Neuron (in vitro differentiated cells): ENCODE measurements at regions not wholly inside any gene's neighbourhood (a gene's known extent, or its start where the extent isn't known, plus 50 kb on each side); places are given as distances from the start of the nearest gene placed in this dataset.

Experiments
- H2AFZ ChIP-seq: one replicate; pipeline ENCODE4 v1.6.1; 2013; ENCODE audit warnings: low read depth, mild to moderate bottlenecking, inconsistent platforms, low read length, moderate library complexity
- H3K27me3 ChIP-seq: one replicate; pipeline ENCODE4 v1.6.1; 2013; ENCODE audit warnings: low read length; ENCODE audit not compliant: insufficient read depth
- H3K36me3 ChIP-seq: one replicate; pipeline ENCODE4 v1.6.1; 2013; ENCODE audit warnings: low read length; ENCODE audit not compliant: insufficient read depth
- H3K4me1 ChIP-seq: one replicate; pipeline ENCODE4 v1.6.1; 2013; ENCODE audit warnings: low read length; ENCODE audit not compliant: insufficient read depth
- H3K4me3 ChIP-seq: 2 replicates; pipeline ENCODE4 v1.5.1; 2013; ENCODE audit warnings: mild to moderate bottlenecking, low read length, moderate library complexity
- H3K9me3 ChIP-seq: one replicate; pipeline ENCODE4 v1.6.1; 2013; ENCODE audit warnings: low read length

DNA sequence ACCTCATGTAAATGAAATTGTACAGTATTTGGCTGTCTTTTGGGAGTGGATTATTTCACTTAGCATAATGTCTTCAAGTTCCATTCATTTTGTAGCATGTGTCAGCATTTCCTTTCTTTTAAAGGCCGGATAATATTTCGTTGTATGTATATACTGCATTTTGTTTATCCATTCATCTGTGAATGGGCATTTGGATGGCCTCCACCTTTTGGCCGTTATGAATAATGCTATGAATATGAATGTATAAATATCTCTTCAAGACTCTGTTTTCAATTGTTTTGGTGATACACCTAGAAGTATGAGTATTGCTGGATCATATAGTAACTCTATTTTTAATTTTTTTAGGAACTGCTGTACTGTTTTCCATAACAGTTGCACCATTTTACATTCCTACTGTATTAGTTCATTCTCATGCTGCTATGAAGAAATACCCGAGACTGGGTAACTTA is 164.9 kb downstream of the DYRK2 start:
- Histone ChIP-seq H3K4me1 (no peaks in the 10 kb centered on the region), H3K9me3 (no peaks in the 10 kb centered on the region), H3K36me3 (no peaks in the 10 kb centered on the region), H3K4me3 (no peak overlapping the region), H2AFZ (no peak overlapping the region), H3K27me3 (no peaks in the 10 kb centered on the region)

DNA sequence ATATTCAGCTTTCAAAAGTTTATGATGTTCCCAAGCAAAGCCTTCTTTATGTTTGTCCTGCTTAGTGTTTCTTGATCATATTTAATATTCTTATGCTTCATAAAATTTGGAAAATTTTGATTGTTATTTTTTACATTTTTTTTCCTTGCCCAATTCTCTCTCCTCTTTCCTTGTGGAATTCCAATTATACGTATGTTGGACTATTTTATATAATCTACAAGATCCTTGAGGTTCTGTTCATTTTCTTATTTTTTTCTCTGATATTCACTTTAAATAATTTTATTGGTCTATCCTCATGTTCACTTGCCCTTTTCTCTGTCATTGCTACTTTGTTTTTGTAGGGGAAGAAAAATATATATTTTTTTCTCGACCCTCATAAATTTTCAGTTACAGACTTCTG is 167.7 kb downstream of the DYRK2 start:
- Histone ChIP-seq H2AFZ (no peak overlapping the region), H3K27me3 (no peaks in the 10 kb centered on the region), H3K9me3 (no peaks in the 10 kb centered on the region), H3K36me3 (no peaks in the 10 kb centered on the region), H3K4me3 (no peak overlapping the region), H3K4me1 (no peaks in the 10 kb centered on the region)

DNA sequence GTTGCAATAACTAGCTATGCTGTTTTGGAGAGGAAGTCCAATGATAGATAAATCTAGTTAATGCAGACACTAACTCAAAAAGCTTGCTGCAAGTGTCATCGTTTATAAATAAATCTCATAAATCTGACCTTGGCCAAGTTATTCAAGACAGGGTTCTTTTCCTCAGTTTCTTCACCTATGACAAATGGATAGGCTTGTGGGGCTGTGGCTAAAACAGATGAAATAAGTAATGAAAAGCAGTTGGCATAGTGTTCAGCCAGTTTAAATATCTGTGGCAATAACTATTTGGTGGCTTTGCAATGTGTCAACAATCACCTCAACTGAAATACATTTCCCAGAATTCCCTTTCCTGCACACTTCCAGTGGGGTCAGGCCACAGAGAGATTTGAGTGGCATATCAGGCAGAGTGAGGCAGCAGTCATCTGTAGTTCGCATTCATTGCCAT is 169.9 kb downstream of the DYRK2 start:
- Histone ChIP-seq H3K9me3 (no peaks in the 10 kb centered on the region), H3K4me3 (no peak overlapping the region), H3K27me3 (no peaks in the 10 kb centered on the region), H3K36me3 (no peaks in the 10 kb centered on the region), H2AFZ (no peak overlapping the region), H3K4me1 (no peaks in the 10 kb centered on the region)

DNA sequence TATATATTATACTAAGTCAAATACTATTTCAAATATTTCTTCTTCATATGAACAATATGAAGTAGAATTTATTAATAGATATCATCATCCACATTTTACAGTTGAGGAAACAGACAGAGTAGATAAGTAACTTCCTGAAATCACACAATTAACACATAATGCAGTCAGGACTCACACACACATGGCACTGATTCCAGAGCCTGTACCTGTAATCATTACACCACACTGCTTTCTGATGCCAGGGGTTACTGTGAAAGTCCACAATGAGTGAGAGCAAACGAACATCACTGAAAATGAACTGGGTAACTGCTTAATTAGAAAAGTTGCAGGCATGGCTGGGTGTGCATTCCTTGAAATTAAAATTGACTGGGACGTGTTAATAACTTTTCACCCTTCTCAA is 169.3 kb upstream of the IFNG-AS1 start:
- no peak overlapping the region for H2AFZ ChIP-seq
- H3K4me3 ChIP-seq, result no peak overlapping the region
- H3K9me3 ChIP-seq, result no peaks in the 10 kb centered on the region
- no peaks in the 10 kb centered on the region for H3K27me3 ChIP-seq
- H3K36me3 ChIP-seq, result no peaks in the 10 kb centered on the region
- no peaks in the 10 kb centered on the region for H3K4me1 ChIP-seq

DNA sequence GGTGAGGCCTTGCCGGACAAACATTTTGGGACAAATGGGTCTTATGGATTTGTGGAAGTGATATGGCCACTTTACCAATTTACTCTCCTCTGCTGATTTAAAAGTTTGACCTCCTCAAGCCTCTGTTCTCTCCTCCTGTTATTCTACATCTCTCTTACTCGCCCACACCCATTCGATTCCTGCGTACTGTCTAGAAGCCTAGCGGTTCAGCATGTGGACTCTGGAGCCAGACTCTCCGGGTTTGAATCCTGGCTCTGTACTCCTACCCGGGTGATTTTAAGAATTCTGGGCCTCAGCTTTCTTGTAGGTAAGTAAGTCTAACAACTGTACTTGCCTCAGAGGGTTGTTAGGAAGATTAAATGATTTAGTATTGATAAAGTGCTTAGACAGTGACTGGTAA is 168.6 kb upstream of the IFNG-AS1 start:
- Histone ChIP-seq H3K27me3 (no peaks in the 10 kb centered on the region), H3K9me3 (no peaks in the 10 kb centered on the region), H3K4me1 (no peaks in the 10 kb centered on the region), H2AFZ (no peak overlapping the region), H3K4me3 (no peak overlapping the region), H3K36me3 (no peaks in the 10 kb centered on the region)

DNA sequence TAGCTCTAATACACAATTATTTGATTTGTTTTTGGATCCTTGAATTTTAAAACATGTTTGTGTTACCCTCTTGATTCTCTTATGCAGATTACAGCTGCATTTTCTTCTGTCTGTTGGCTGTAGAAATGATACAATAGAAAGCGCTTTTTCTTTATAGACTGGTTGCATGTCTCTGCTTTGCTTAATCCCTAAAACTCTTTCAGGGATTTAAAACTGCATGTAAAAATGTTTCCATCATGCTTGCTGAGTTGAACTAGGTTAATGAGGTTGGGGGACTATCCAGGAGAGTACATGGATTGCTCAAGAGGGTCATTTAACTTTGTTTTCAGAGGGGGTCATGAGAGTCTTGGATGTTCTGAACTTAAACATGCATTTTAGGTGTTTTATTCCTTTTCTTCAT is 166.4 kb upstream of the IFNG-AS1 start:
- Histone ChIP-seq H3K4me3 (no peak overlapping the region), H2AFZ (no peak overlapping the region), H3K36me3 (no peaks in the 10 kb centered on the region), H3K9me3 (no peaks in the 10 kb centered on the region), H3K4me1 (no peaks in the 10 kb centered on the region), H3K27me3 (no peaks in the 10 kb centered on the region)

DNA sequence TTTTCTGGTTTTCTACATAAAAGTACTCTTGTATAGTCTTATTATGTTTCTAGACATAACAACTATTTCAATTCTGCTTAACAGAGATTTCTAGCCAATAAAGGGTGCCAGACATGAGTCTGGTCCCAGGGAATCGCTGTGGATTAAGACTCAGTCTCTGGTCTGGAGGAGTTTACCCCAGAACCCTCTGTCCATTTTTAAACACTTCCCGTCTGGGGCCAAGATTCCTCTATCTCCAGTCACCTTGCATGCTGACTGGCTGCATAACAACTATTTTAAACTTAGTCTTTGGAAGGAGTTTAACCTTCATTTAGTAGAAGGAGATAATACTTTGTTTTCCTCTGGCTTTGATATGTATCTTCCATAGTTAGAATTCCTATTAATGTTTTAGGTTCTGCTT is 163.1 kb upstream of the IFNG-AS1 start:
- no peak overlapping the region for H2AFZ ChIP-seq
- H3K27me3 ChIP-seq, result no peaks in the 10 kb centered on the region

DNA sequence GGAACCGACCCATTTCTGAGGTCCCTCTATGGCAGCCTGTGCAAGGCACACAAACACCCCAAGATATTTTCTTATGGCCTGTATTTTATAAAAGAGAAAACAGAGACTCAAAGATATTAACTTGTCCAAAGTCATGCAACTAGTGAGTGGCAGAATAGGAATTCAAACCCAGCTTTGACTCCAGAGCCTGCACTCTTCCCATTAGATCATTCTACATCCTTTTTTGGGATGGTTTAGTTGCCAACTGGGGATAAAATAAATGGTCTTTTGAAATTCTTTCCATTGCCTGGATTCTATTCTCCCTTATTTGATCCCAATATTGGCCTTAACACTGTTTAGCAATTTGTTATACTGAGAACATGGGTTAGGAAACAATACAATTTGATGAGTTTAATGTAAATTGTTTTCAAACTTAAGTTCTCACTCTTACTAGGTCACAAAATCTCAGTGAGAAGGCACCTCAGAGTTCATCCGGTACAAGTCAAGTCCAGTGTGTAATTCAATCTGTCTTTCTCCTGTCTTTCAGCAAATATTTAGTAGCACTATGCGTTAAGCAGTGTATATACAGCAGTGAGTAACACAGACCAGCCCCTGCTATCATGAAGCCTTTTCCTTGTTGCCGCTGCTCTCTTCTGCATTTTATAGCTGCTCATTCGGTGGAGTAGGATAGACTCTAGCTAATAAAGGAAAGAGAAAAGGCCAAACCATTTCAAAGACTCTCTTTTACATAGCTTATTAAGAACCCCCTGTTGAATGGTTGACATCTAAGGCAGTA is 162.1 kb upstream of the IFNG-AS1 start:
- no peak overlapping the region for H3K4me3 ChIP-seq
- H3K36me3 ChIP-seq, result no peaks in the 10 kb centered on the region
- H3K27me3 ChIP-seq, result no peaks in the 10 kb centered on the region
- H3K9me3 ChIP-seq, result no peaks in the 10 kb centered on the region
- no peak overlapping the region for H2AFZ ChIP-seq
- peaks cover 6% of the 10 kb centered on the region for H3K4me1 ChIP-seq

More for the DNA sequence above, 163.1 kb upstream of the IFNG-AS1 start:
- Histone ChIP-seq H3K9me3 (no peaks in the 10 kb centered on the region), H3K4me3 (no peak overlapping the region), H3K4me1 (peaks cover 6% of the 10 kb centered on the region), H3K36me3 (no peaks in the 10 kb centered on the region)

DNA sequence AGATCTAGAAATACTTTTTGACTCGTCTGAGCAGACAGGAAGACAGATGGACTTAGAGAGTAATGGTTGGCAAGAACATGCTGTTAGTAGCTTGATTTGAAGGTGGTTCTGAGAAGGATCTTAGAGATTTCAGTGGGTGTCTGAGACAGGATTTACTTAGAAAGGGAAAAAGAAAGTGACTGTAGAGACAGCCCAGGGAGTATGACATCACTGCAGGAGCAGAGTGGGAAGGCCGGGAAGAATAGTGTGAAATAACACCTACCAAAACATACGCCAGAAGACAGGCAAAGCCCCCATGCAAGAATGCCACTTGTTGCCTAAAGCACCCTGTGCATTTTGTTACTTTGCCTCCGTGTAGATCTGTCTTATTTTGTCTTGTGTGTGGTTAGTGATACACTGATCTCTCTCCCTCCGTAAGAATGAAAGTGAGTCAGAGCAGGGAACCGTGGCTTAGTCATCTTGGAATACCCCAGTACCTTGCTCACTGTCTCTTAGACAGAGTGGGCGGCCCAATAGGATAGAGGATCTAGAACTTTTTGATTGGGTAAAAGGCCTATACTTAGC is 161.3 kb upstream of the IFNG-AS1 start:
- Histone ChIP-seq H3K27me3 (no peaks in the 10 kb centered on the region), H3K4me3 (no peak overlapping the region), H3K36me3 (no peaks in the 10 kb centered on the region), H3K9me3 (no peaks in the 10 kb centered on the region), H2AFZ (no peak overlapping the region), H3K4me1 (peaks cover 6% of the 10 kb centered on the region)

DNA sequence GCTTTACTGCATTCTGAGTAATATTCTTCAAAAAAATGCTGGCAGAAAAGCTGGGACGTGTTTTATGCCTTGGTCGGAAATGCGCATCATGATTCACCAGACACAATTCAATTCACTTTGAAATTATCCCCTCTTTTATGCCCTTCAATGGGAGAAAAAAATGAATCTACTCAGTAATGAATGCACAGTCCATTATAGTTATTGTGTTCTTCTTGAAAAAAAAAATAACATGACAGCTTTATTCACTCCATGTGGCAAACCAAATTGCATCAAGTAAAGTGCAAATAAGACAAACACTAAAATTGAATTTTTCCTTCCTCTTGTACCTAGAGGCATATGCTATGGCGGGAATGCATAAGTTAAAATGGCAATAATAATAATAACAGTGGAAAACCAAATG is 159.4 kb upstream of the IFNG-AS1 start:
- Histone ChIP-seq H3K4me3 (no peak overlapping the region), H3K27me3 (no peaks in the 10 kb centered on the region), H3K36me3 (no peaks in the 10 kb centered on the region), H2AFZ (no peak overlapping the region), H3K9me3 (no peaks in the 10 kb centered on the region), H3K4me1 (peaks cover 6% of the 10 kb centered on the region)

DNA sequence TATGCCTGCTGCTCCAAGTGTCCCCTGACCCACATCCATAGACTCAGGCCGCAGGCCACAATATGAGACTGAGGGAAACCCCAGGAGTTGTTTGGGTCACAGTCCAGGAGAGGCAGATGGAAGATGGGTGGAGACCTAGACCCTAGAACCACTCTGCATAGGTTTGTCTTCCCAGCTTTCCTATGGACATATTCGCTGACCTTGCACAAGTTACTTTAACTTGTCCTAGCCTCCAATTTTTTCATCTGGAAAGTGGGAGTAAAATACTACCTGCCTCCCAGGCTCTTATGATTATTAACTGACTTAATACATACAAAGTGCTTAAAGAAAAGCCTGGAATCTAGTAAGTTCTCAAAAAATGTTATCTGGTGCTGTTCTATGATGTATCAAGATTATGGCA is 157.1 kb upstream of the IFNG-AS1 start:
- no peak overlapping the region for H3K4me3 ChIP-seq
- no peak overlapping the region for H2AFZ ChIP-seq
- H3K9me3 ChIP-seq, result no peaks in the 10 kb centered on the region
- H3K27me3 ChIP-seq, result no peaks in the 10 kb centered on the region
- H3K36me3 ChIP-seq, result no peaks in the 10 kb centered on the region
- H3K4me1 ChIP-seq, result peaks cover 6% of the 10 kb centered on the region

DNA sequence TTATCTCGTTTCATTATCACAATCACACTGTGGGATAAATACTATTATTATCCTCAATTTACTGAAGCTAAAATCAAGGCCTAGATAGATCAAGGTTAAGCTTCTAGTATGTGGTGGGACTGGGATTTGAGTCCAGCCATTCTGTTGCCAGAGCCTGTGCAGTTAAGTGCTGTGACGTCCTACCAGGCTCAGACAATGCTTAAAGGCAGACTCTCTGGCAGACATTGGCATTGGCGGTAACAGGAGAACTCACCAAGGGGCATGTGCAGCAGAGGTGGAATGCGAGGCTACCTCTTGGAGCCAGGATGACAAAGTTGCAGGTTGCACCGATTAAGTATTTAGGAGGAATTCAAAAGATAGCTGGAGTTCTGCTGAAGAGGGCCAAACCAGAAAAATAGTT is 155.6 kb upstream of the IFNG-AS1 start:
- Histone ChIP-seq H3K4me1 (peaks cover 6% of the 10 kb centered on the region), H2AFZ (no peak overlapping the region), H3K36me3 (no peaks in the 10 kb centered on the region), H3K9me3 (no peaks in the 10 kb centered on the region), H3K4me3 (no peak overlapping the region), H3K27me3 (no peaks in the 10 kb centered on the region)

DNA sequence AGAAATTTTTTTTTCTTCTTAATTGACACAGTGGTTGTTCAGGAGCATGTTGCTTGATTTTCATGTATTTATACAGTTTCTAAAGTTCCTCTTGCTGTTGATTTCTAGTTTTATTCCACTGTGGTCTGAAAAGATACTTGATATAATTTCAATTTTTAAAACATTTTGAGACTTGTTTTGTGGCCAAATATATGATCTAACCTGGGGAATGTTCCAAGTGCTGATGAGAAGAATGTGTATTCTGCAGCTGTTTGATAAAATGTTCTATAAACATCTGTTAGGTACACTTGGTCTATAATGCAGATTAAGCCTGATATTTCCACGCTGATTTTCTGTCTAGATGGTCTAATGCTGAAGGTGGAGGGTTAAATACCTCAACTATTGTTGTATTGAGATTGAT is 151.4 kb upstream of the IFNG-AS1 start:
- H3K4me1 ChIP-seq, result no peaks in the 10 kb centered on the region
- H3K27me3 ChIP-seq, result peaks cover 12% of the 10 kb centered on the region
- no peaks in the 10 kb centered on the region for H3K36me3 ChIP-seq
- no peak overlapping the region for H2AFZ ChIP-seq
- H3K9me3 ChIP-seq, result peaks cover 1% of the 10 kb centered on the region
- no peak overlapping the region for H3K4me3 ChIP-seq

DNA sequence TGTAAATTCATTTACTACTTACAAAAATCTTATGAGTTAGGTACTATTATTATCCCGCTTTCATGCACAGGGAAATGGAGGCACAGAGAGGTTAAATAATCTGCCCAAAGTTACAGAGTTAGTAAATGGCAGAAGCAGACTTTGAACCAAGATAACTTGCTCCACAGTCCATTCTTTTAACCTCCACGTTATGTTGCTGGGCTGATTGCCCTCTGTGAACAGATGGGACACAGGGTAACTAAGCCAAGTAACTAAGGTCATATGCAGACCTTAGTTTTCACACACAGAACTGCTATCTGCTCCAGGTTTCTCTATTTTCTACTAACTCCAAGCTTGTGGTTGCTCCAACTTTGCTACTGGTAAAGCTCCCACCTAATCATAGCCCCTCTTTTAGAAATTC is 147.1 kb upstream of the IFNG-AS1 start:
- H3K9me3 ChIP-seq, result peaks cover 1% of the 10 kb centered on the region
- H3K36me3 ChIP-seq, result no peaks in the 10 kb centered on the region
- no peak overlapping the region for H3K4me3 ChIP-seq
- no peak overlapping the region for H2AFZ ChIP-seq
- no peaks in the 10 kb centered on the region for H3K4me1 ChIP-seq
- H3K27me3 ChIP-seq, result peaks cover 12% of the 10 kb centered on the region
